Lung microvascular endothelial cell (primary cell): ENCODE measurements at regions not wholly inside any gene's neighbourhood (a gene's known extent, or its start where the extent isn't known, plus 50 kb on each side); places are given as distances from the start of the nearest gene placed in this dataset.

Experiments
- DNase-seq, 2 donors: peaks; one replicate each; pipeline versions ENCODE4 v3.0.0 to v3.0.0-alpha.2; 2010; ENCODE audit warnings: low read depth in 2 of 2

DNA sequence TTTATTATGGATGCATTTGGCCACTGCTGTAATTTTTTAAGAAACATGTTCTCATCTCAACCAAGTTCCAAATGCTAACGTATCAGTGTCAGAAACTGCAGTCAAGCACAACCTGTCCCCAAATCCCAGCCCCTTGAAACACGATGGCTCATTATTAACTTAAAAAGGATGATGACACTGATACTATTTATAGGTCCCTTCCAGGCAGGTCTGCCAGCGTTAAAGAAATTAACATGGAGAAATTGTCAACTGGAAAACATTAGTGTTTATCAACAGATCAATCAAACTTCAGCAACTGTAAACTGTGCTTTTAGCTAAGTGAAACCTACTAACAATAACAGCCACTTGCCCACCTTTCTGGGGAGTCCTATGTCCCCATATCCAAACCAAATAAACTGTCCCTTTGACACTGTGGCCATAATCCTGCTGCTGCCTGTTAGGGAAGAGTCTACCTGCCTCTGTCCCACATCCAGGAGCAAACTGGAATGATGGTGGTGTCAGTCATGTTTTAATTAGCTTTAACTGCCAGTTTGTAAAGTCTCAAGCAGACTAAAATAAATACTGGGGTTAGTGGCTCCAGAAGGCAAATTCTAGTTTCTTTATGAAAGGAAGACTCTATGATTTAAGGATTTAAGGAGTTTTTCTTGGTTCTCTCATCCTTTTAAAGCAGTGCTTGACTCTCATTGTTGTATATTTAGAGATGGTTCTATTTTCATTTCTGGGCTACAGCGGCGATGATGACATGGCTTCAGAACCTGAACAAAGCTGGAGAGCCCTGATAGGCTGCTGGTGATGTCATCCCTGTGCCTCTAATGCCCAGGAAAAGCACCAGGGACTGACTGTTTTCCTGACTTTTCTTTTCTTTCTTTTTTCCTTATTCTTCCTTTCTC is 583.6 kb upstream of the PIK3C3 start:
- DNase-seq, result no peak

DNA sequence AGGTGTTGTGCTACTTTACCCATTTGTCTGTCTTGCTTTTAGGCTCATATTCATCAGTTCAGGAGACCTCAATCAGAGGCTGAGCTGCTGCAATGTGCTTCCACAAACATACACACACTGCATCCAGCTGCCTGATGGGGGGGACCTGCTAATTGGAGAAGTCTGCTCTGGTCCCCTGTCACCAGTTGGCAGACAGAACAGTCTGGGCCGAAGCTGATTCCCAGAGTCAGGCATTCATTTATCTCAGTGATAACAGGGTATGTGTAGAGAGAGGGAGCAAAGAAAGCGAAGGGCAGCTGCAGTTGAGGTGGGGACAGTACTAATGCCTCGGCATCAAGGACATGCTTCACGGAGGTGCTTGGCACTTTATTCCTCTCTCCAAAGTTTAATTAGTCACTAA is 584.3 kb upstream of the PIK3C3 start:
- no peak for DNase-seq

DNA sequence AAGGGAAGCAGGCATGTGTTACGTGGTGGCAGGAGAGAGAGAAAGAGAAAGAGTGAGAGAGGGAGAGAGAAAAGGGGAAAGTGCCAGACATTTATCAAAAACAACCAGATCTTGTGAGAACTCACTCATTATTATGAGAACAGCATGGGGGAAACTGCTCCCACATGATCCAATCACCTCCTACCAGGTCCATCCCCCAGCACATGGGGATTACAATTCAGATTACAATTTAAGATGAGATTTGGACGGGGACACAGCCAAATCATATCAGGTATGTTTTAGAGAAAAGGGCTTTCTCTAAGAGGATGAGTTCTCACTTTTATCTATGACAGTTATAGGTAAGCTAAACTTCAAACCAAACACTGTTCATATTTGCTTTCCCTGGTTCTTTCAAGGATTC is 597.3 kb upstream of the PIK3C3 start:
- DNase-seq, result no peak

DNA sequence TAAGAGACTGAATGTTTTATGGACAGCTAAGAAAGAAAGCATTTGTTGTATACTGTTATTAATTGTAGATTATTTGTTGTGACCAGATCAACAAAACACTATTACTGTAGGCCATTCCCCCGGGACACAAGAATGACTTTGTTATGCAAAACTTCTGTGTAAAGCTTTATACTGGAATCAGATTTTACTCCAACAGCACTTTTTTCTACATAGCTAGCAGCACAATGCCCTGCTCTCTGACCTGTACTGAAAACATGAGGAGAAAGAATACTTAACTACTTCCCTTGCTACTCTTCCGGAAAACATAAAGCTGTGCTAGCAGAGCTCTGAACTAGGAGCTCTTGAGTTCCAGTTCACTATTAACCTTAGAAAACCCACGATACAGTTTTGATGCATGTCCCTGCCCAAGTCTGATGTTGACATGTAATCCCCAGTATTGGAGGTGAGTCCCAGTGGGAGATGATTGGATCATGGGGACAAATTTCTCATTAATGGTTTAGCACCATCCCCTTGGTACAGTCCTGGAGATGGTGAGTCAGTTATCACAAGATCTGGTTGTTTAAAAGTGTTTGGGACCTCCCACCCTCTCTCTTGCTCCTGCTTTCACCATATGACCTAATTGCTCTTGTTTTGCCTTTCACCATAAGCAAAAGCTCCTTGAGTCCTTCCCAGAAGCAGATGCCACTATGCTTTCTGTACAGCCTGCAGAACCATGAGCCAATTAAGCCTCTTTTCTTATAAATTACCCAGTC is 601.1 kb upstream of the PIK3C3 start:
- DNase-seq, result no peak

DNA sequence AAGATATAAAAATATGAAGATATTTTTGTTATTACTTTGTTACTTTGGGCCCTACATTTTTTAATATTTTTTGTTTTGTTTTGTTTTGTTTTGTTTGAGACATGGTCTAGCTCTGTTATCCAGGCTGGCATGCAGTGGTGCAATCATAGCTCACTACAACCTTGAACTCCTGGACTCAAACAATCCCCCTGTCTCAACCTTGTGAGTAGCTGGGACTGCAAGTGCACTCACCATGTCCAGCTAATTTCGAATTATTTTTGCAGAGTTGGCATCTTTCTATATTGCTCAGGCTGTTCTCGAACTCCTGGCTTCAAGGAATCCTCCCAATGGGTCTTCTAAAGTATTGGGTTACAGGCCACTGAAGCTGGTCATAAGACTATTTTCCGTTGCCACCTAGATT is 603.6 kb upstream of the PIK3C3 start:
- DNase-seq, result no peak

DNA sequence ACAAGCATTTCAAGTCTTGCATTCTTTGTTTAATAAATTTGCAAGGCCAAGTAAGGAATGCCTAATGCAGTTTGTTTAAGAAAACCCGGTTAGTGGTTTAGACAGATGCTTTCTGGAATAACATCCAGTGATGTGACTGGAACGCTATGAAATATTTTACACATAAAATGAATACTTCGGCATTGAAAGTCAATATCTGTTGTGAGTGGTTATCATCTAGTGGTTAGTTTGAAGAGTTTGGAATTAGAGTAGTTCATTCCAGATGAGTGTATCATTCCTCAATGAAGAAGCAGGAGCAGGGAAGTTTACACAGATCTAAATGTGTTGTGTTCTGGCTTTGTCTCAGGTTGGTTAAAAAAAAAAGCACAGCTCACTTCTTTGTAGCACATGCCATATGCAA is 608.0 kb upstream of the PIK3C3 start:
- DNase-seq, result no peak

DNA sequence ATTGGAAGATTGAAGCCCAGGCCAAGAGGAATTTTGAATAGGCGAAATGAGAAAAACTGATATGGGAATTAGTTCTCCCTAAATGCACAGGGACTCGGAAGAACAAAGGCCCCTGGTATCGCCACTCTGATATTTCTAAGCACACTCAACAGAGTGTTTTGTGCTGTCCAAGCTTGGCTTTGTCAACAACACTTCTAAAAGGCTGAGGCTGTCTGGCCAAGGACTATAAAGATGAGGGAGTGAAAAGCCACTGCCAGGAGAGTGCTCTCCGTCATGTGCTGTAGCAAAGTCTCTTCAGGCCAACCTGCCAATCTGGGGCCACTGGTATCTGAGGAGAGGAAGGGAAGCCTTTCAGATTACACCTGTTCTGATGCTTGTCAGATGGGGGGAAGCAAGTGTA is 611.2 kb upstream of the PIK3C3 start:
- no peak for DNase-seq

DNA sequence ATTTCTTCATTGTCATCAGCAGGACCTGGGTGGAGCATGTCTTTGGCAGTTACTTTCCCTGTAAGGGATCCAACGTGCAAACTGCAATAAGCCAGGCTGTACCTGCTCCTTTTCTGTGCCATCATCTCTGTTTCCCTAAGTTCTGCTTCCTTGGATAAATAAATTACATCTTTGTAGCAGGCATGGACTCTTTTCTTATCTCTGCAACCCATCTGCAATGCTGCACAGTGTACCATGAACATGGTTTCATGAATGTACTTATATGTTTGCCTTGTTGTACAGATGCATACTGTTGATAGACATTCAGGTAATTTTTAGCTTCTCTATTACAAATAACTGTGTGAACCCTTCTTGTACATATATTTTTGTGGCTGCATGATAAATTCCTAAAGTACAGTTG is 616.7 kb upstream of the PIK3C3 start:
- DNase-seq, result no peak

DNA sequence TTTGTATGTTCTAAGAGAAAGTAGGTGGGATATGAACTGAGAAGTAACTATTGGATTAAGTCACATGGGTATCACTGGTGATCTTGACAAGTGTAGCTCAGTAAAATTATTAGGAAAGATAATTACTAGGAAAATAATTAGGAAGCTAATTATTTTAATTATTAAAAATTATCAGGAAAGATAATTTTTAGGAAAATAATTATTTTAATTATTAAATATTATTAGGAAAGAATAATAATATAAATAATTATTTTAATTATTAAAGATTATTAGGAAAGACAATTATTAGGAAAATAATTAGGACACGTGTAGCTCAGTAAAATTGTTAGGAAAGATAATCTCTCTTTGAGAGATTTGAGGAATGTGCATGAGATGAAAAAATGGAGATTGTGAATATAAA is 623.4 kb upstream of the PIK3C3 start:
- no peak for DNase-seq

DNA sequence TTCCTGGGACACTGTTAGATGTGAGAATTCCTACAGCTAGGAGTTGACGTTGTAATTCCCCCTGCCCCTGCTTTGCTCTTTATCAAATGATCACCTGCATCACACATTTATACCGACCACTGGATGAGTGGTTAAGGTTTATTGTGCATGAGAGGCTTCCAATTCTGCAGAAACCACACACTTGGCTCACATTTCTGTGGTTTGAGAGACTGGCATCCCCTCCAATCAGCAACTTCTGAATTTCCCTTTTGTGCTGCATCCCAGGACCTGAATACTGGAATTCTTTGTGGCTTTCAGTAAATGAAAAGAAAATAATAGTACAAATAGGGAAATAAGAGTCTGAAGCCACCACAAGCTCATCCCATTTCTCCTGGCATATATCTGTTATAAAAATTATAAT is 628.7 kb upstream of the PIK3C3 start:
- no peak for DNase-seq

DNA sequence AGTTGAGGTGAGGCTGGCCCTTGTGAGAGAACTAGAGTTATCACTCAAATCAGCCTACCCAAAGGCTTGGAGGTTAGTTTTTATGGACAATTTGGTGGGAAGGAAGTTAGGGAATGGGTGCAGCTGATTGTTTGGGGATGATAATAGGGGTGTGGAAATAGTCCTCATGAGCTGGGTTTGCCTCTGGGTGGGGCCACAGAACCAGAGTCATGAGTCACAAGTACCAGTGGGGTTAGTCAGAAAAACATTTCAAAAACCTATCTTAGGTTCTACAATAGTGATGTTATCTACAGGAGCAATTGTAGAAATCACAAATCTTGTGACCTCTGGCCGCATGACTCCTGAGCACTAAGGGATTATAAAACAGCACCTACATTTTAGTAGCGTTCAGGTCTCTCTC is 630.1 kb upstream of the PIK3C3 start:
- DNase-seq, result no peak

DNA sequence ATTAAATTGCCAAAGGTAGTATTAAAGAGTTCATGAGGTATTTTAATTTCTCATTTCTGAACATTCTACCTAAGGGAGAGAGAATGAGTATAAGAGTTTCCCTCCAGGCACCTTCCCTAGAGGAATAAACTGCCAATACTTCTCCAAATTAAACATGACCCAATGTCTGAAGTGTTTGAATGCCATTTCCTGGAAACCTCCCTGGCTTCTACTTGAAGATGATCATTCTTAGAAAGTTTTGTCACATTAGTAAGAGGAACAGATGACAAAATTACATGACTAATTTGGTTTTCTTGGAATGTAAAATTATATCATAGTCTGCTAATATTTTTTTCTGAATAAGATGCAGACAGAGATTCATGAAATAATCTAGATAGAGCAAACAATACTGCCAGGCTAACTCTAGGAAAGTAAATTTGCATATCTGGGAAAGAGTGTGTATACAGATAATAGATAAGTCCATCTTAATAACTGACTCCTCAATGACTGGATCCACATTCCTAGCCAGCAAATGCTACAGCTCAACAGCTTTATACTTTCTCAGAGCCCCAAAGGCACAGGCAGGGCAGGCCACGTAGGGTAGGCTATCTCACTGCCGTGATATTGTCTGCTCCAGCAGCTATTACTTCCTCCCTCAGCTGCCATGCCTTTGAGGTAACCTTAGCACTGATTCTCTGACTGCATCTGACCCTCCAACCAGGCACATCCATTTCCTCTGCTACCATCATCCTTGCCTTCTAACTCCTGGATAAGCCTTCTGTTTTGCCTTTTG is 630.8 kb upstream of the PIK3C3 start:
- DNase-seq, result no peak

DNA sequence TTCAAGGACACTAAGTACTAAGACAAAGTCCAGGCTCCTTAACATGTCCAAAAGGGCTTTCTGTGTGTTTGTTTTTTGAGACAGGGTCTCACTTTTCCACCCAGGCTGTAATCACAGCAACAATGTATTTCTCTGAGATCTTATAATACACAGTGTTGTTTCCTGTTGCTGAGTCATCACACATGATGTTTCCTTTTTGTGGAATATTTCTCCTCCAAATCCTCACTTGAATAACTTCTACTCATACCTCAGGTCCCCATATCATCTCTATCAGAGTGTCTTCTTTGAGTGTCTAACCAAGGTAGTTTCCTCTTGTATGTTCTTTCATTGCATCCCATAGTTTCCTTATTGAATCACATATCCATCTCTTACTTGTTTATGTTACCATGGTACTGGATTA is 632.0 kb upstream of the PIK3C3 start:
- peak in 1 of 2 donors; percentile 0 for DNase-seq

DNA sequence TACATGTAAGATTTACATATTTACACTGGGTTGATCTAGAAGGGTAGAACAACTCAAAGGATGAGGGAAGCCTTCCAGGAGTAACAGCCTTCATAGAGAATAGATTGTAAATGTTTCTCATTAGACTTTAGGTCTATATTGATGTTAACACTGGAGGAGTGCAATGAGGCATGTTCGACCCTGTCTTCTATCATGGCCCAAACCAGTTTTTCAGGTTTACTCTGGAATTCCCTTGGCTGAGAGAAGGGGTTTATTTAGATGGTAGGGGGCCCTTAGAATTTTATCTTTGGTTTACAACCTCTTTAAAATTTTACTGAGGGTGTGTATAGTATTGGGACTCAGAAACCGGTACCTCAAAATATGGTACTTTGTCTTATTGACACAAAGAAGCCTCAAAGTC is 634.9 kb upstream of the PIK3C3 start:
- no peak for DNase-seq

DNA sequence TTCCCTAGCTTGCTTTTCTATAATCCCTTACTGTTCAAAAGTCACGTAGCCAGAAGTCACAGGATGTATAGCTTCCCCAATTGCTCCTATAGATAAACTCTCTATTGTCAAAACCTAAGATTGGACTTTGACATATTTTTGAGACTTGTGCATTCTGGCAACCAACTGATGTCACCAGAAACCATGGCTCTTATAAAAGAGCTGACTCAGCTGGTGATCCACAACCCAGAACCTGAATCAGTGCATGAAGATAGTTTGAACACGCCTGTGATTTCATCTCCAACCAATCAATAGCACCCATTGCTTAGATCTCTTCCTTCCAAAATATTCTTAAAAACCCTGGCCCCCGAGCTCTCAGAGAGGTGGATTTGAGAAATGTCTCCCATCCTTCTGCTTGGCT is 639.9 kb upstream of the PIK3C3 start:
- DNase-seq, result no peak

DNA sequence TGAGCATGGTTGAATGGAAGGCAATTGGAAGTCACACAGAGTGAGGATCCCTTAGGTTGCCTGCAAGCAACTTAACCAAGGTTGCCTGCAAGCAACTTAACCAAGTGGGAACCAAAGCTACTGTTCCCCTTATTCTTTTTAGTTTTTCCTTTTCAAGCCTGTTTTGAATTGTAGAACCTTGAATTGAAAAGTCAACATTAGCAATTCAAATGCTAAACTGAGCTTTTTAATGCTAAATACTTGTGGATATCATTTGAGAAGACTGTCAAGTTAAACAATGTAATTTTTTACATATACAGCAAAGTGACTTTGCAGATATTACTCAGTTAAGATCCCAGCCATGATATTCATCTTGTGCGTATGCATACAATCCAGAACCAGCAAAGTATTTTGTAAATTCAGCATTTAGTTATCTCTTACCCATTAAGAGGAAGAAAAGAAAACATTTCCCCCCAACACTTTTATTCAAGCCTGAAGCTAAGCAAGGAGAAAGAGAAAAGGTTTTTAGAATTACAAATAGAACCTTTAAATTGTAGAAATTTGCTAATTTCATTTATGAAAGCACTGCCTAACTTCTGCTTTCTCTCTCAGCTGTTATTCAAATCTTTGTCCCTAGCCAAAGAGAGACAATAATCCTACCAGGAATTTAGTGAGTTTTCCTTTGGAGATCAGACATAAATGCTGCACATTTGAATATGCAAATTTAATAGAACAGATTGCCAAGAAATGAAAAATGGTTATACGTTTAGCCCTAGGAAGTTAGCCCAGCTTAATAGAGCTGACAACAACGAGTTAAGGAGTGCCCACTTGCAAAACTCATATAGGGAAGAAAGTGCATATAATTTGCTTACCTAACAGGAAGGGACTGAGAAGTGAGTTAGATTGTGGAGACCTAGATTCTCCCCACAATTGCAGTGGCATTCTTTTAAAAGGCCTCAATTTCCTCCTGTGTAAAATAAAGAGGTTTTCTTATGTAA is 643.2 kb upstream of the PIK3C3 start:
- DNase-seq, result no peak

DNA sequence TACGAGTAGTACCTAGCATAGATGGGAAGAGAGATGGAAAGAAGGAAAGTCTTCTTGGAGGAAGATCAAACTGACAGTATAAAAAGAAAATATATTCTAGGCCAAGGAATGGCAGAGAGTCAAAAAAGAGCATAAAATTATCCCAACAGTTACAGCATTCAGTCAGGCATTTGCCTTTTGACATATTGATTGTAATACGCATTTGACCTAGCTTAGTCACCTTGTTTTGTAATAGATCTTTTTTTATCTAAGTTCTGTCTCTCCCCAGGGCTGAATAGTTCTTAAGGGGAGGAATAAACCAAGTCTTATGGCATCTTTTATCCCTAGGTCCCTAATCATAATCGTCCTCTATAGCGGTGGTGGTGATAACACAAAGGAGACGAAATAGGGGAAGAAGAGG is 657.3 kb upstream of the PIK3C3 start:
- no peak for DNase-seq

DNA sequence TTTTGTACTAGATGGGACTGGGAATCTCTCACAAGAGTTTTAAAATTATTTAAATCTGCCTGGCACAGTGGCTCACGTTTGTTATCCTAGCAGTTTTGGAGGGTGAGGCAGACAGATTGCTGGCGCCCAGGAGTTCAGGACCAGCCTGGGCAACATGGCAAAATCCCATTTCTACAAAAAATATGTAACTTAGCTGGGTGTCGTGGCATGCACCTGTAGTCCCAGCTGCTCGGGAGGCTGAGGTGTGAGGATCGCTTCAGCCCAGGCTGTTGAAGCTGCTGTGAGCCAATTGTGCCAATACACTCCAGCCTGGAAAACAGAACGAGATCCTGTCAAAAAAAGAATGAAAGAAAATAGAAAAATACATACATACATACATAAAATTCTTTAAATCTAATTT is 685.7 kb upstream of the PIK3C3 start:
- no peak for DNase-seq

DNA sequence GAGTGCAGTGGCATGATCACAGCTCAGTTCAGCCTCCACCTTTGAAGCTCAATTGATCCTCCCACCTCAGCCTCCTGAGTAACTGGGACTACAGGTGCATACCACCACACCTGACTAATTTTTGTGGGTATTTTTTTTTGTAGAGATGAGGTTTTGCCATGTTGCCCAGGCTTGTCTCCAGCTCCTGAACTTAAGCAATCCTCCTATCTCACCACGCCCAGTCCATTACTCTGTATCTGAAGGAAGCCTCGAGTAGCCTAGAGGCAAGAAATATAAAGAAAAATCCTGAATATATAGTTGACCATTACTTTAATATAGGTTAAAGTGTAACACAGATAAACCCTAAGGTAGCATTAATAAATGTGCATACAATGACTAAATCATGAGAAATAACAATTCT is 686.8 kb upstream of the PIK3C3 start:
- DNase-seq, result no peak

DNA sequence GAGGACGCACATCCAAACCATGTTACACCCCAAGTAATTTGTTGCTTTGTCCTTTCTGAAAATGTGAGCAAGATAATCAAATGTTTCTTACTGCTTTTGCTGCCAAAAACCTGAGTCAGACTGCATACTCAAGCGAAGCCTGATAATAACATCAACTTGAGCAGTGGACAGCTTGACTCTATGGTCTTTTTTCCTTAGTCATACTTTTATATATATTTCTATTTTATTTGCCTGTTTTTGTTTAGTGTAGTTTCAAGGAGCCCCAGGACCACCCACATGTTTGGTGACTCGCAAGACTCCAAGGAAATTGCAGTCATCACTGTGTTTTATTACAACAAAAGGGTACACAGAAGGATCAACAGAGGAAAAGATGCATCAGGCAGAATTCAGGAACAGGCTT is 688.4 kb upstream of the PIK3C3 start:
- no peak for DNase-seq

DNA sequence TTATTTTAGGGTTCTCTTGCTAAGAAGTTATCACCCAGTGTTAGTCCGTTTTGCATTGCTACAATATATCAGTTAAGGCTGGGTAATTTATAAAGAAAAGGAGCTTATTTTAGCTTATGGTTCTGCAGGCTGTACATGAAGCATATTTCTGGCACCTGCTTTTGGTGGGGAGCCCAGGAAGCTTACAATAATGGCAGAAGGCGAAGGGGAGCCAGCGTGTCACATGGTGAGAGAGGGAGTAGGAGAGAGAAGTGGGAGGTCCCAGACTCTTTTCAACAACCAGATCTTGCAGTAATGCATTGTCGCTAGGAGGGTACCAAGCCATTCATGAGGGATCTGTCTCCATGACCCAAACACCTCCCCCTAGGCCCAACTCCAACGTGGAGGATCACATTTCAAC is 688.8 kb upstream of the PIK3C3 start:
- DNase-seq, result no peak
